SU-DHL-6 (cell line): ENCODE measurements at regions not wholly inside any gene's neighbourhood (a gene's known extent, or its start where the extent isn't known, plus 50 kb on each side); places are given as distances from the start of the nearest gene placed in this dataset.

Source experiments
- H2AFZ ChIP-seq: fragments of 200-600 bp; sonication (generic); 2 replicates; pipeline ENCODE4 v1.6.1; 2014; ENCODE audit warnings: low read depth, mild to moderate bottlenecking, moderate library complexity, mixed read lengths, antibody characterized with exemption, low read length; ENCODE audit not compliant: severe bottlenecking
- H3F3A ChIP-seq: fragments of 200-600 bp; shearing (Covaris generic); 2 replicates; pipeline ENCODE4 v1.6.0; 2016; ENCODE audit warnings: antibody characterized with exemption, mild to moderate bottlenecking; ENCODE audit not compliant: insufficient read depth
- H3K27ac ChIP-seq: fragments of 200-600 bp; sonication (generic); 2 replicates; pipeline ENCODE4 v1.5.1; 2016; ENCODE audit warnings: low read depth, mild to moderate bottlenecking, low read length, moderate library complexity, mixed read lengths
- H3K27me3 ChIP-seq: fragments of 200-600 bp; sonication (generic), shearing (Covaris generic); 2 replicates; pipeline ENCODE4 v1.6.0; 2014; ENCODE audit warnings: mild to moderate bottlenecking, low read length
- H3K36me3 ChIP-seq: fragments of 200-600 bp; sonication (generic); 2 replicates; pipeline ENCODE4 v1.6.1; 2014; ENCODE audit warnings: mild to moderate bottlenecking, low read length, mixed read lengths
- H3K4me2 ChIP-seq: fragments of 300-600, 200-600 bp; shearing (Covaris generic), sonication (generic); 2 replicates; pipeline ENCODE4 v1.6.0; 2014; ENCODE audit warnings: low read length, low read depth, mild to moderate bottlenecking; ENCODE audit not compliant: poor library complexity, severe bottlenecking
- H3K4me3 ChIP-seq: fragments of 200-600 bp; sonication (generic); 2 replicates; pipeline ENCODE4 v1.5.1; 2014; ENCODE audit warnings: antibody characterized with exemption, low read length, mild to moderate bottlenecking, mixed read lengths; ENCODE audit not compliant: insufficient read depth, poor library complexity, severe bottlenecking
- H3K79me2 ChIP-seq: fragments of 200-600 bp; sonication (generic); 2 replicates; pipeline ENCODE4 v1.6.1; 2014; ENCODE audit warnings: mild to moderate bottlenecking, low read length, moderate library complexity; ENCODE audit not compliant: insufficient read depth
- H3K9ac ChIP-seq: fragments of 200-600 bp; sonication (generic); 2 replicates; pipeline ENCODE4 v1.7.0; 2014; ENCODE audit warnings: mild to moderate bottlenecking, low read length
- H3K9me2 ChIP-seq: fragments of 200-600 bp; sonication (generic); replicated peaks from 2 replicates; pipeline ENCODE4 v1.6.1; 2014; ENCODE audit warnings: low read length; ENCODE audit not compliant: insufficient read depth
- H3K9me3 ChIP-seq: fragments of 200-600 bp; sonication (generic); 2 replicates; pipeline ENCODE4 v1.6.1; 2014; ENCODE audit warnings: low read length, mixed read lengths; ENCODE audit not compliant: insufficient read depth
- H4K20me1 ChIP-seq: fragments of 200-600 bp; sonication (generic); 2 replicates; pipeline ENCODE4 v1.6.1; 2014; ENCODE audit warnings: low read depth, mild to moderate bottlenecking, antibody characterized with exemption, low read length, moderate library complexity, mixed read lengths
- CTCF ChIP-seq: fragments of 200-600 bp; sonication (generic); IDR thresholded peaks from one replicate; pipeline ENCODE4 v1.5.1; 2017; ENCODE audit warnings: antibody characterized with exemption, mild to moderate bottlenecking, low read length, moderate library complexity; ENCODE audit not compliant: insufficient read depth, poor library complexity, severe bottlenecking
- EZH2phosphoT487 ChIP-seq: fragments of 200-600 bp; sonication (generic), shearing (Covaris generic); conservative IDR thresholded peaks from 2 replicates; pipeline ENCODE4 v1.6.1; 2018; ENCODE audit warnings: mild to moderate bottlenecking, antibody characterized with exemption, low read length, moderate library complexity, mixed read lengths

DNA sequence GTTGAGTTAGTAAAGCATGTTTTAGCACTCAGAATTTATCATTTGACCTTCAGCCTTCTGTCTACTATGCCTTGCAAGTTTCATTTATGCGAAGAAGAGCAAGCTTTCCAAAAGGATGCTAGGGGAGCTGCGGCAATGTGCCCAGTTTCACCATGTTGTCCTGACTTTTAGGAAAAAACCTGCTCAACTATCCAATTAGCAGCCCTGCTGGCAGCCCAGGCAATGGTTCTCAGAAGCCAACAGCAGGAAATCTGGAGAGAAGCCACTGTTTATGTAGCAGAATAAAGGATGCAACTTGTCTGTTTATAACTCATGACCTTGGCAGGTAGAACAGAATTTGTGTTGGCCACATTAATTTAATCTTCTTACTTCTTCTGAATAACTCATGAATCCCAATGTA, 230.8 kb downstream of the ABCC12 start:
- no peaks in the 10 kb centered on the region for H3K9me2 ChIP-seq
- no peaks in the 10 kb centered on the region for H3K9me3 ChIP-seq
- H4K20me1 ChIP-seq, result no peaks in the 10 kb centered on the region
- no peak overlapping the region for H3K4me2 ChIP-seq
- H3K36me3 ChIP-seq, result no peaks in the 10 kb centered on the region
- no peaks in the 10 kb centered on the region for H3K79me2 ChIP-seq
- H3F3A ChIP-seq, result no peaks in the 10 kb centered on the region
- H3K4me3 ChIP-seq, result no peak overlapping the region
- no peak for TF ChIP-seq EZH2phosphoT487
- TF ChIP-seq CTCF, result no peak
- H2AFZ ChIP-seq, result no peak overlapping the region
- no peak overlapping the region for H3K27ac ChIP-seq
- no peaks in the 10 kb centered on the region for H3K27me3 ChIP-seq
- no peak overlapping the region for H3K9ac ChIP-seq

GRCh38 chr16:47921535-47921934, 234.3 kb downstream of the ABCC12 start:
- Histone ChIP-seq H3K36me3 (no peaks in the 10 kb centered on the region), H3K4me3 (no peak overlapping the region), H2AFZ (no peak overlapping the region), H3K9me2 (no peaks in the 10 kb centered on the region), H3K27me3 (no peaks in the 10 kb centered on the region), H3K27ac (no peak overlapping the region), H4K20me1 (no peaks in the 10 kb centered on the region), H3K4me2 (no peak overlapping the region), H3F3A (no peaks in the 10 kb centered on the region), H3K79me2 (no peaks in the 10 kb centered on the region), H3K9me3 (no peaks in the 10 kb centered on the region), H3K9ac (no peak overlapping the region)
- TF ChIP-seq CTCF (no peak), EZH2phosphoT487 (no peak)

DNA sequence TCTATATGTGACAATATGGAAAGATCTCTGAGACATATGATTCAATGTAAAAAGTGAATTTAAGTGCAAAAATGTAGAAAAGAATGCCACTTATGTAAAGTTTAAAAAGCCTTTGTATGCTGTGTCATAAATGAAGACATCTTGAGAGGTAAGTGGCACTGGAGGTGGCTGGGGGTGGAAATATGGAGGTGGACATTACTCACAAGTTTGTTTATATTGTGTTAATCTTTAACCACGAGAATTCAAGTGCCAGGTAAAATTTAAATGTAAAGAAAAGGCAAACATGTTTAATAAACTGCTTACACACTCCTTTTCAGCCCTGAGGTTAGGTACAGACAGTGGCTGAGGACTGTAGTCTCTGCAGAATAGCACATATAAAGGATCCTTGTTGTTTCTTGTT, 235.1 kb downstream of the ABCC12 start:
- H3K4me3 ChIP-seq, result no peak overlapping the region
- no peaks in the 10 kb centered on the region for H3K79me2 ChIP-seq
- H3K9me2 ChIP-seq, result no peaks in the 10 kb centered on the region
- H3K9me3 ChIP-seq, result no peaks in the 10 kb centered on the region
- no peaks in the 10 kb centered on the region for H3F3A ChIP-seq
- no peak overlapping the region for H3K27ac ChIP-seq
- H3K9ac ChIP-seq, result no peak overlapping the region
- no peak overlapping the region for H3K4me2 ChIP-seq
- no peak overlapping the region for H2AFZ ChIP-seq
- H3K27me3 ChIP-seq, result no peaks in the 10 kb centered on the region
- H3K36me3 ChIP-seq, result no peaks in the 10 kb centered on the region
- no peaks in the 10 kb centered on the region for H4K20me1 ChIP-seq
- TF ChIP-seq CTCF (no peak), EZH2phosphoT487 (no peak)

GRCh38 chr16:47917118-47917517, 238.7 kb downstream of the ABCC12 start:
- no peaks in the 10 kb centered on the region for H3K79me2 ChIP-seq
- no peaks in the 10 kb centered on the region for H3K9me3 ChIP-seq
- H3K4me3 ChIP-seq, result no peak overlapping the region
- no peaks in the 10 kb centered on the region for H3K9me2 ChIP-seq
- TF ChIP-seq EZH2phosphoT487, result no peak
- no peak for TF ChIP-seq CTCF
- H3K4me2 ChIP-seq, result no peak overlapping the region
- no peaks in the 10 kb centered on the region for H3F3A ChIP-seq
- no peaks in the 10 kb centered on the region for H3K27me3 ChIP-seq
- H3K36me3 ChIP-seq, result no peaks in the 10 kb centered on the region
- no peak overlapping the region for H3K9ac ChIP-seq
- H2AFZ ChIP-seq, result no peak overlapping the region
- no peak overlapping the region for H3K27ac ChIP-seq
- H4K20me1 ChIP-seq, result no peaks in the 10 kb centered on the region
